Caco-2 (cell line): ENCODE measurements at regions not wholly inside any gene's neighbourhood (a gene's known extent, or its start where the extent isn't known, plus 50 kb on each side); places are given as distances from the start of the nearest gene placed in this dataset.

Source experiments
- BruUV-seq: library from RNA; stranded (reverse); fragments of 400-500 nt; replicated peaks from 2 replicates; lab custom pipeline; 2021; lab: Mats Ljungman, UMichigan
- CTCF ChIA-PET: fragments of 300-600 bp; sonication (Branson Sonifier 250); formaldehyde crosslinking; loops from one replicate; lab custom pipeline; 2022; ENCODE audit warnings: antibody characterized with exemption; lab: Charles Lee
- POLR2A ChIA-PET: fragments of 300-600 bp; sonication (Branson Sonifier 250); formaldehyde crosslinking; loops from one replicate; lab custom pipeline; 2022; ENCODE audit warnings: antibody characterized with exemption; lab: Charles Lee
- DNase-seq, 2 experiments: peaks; one replicate each; pipeline versions ENCODE4 v3.0.0 to v3.0.0-alpha.2; 2020 to 2022
- H3K27me3 ChIP-seq: replicated peaks from 2 replicates; pipeline ENCODE4 v1.6.0; 2011; ENCODE audit warnings: low read length; ENCODE audit not compliant: control insufficient read depth, insufficient read depth
- H3K36me3 ChIP-seq: 2 replicates; pipeline ENCODE4 v1.5.1; 2011; ENCODE audit warnings: low read length; ENCODE audit not compliant: control insufficient read depth, insufficient read depth
- H3K4me1 ChIP-seq: fragments of 250-450 bp; sonication (Bioruptor Pico); 2 replicates; pipeline ENCODE4 v1.5.1; 2020; ENCODE audit warnings: mild to moderate bottlenecking
- H3K4me3 ChIP-seq: 2 replicates; pipeline ENCODE4 v1.5.1; 2011; ENCODE audit warnings: low read depth, mild to moderate bottlenecking, control low read depth, low read length
- H3K9me3 ChIP-seq: fragments of 250-450 bp; sonication (Bioruptor Pico); 2 replicates; pipeline ENCODE4 v1.5.1; 2020; ENCODE audit warnings: mild to moderate bottlenecking, moderate library complexity
- H3K27ac Mint-ChIP-seq: one replicate; pipeline ENCODE4 v1.8.0; 2022; ENCODE audit warnings: mixed read lengths; ENCODE audit not compliant: unreplicated experiment
- H3K27me3 Mint-ChIP-seq: one replicate; pipeline ENCODE4 v1.8.0; 2022; ENCODE audit warnings: mixed read lengths; ENCODE audit not compliant: insufficient read depth, unreplicated experiment
- H3K36me3 Mint-ChIP-seq: one replicate; pipeline ENCODE4 v1.8.0; 2022; ENCODE audit warnings: mild to moderate bottlenecking, mixed read lengths; ENCODE audit not compliant: insufficient read depth, unreplicated experiment
- H3K4me1 Mint-ChIP-seq: one replicate; pipeline ENCODE4 v1.8.0; 2022; ENCODE audit warnings: low read depth, mixed read lengths; ENCODE audit not compliant: unreplicated experiment
- H3K4me3 Mint-ChIP-seq: one replicate; pipeline ENCODE4 v1.8.0; 2022; ENCODE audit warnings: mild to moderate bottlenecking, moderate library complexity, mixed read lengths; ENCODE audit not compliant: unreplicated experiment
- H3K9me3 Mint-ChIP-seq: one replicate; pipeline ENCODE4 v1.8.0; 2022; ENCODE audit warnings: mixed read lengths; ENCODE audit not compliant: unreplicated experiment
- intact Hi-C: fragments of 100-400 bp; cut with micrococcal nuclease; formaldehyde crosslinking; loops from one replicate; pipeline ENCODE4 v1.10.0; 2022; ENCODE audit not compliant: unreplicated experiment
- TF ChIP-seq, protein P1 (sequence below), 2 experiments: fragments of 200-600 bp in 1 of 2; IDR thresholded peaks; 1 replicate in 1 of 2; 2 replicates in 1 of 2; pipeline versions ENCODE4 v1.5.1 to v1.8.0; 2011 to 2022; ENCODE audit warnings: antibody characterized with exemption in 1 of 2, control low read depth in 1 of 2, inconsistent platforms in 1 of 2, low read depth in 1 of 2, low read length in 1 of 2, mild to moderate bottlenecking in 1 of 2, moderate library complexity in 1 of 2; ENCODE audit not compliant: insufficient read depth in 1 of 2, severe bottlenecking in 1 of 2, unreplicated experiment in 1 of 2

DNA sequence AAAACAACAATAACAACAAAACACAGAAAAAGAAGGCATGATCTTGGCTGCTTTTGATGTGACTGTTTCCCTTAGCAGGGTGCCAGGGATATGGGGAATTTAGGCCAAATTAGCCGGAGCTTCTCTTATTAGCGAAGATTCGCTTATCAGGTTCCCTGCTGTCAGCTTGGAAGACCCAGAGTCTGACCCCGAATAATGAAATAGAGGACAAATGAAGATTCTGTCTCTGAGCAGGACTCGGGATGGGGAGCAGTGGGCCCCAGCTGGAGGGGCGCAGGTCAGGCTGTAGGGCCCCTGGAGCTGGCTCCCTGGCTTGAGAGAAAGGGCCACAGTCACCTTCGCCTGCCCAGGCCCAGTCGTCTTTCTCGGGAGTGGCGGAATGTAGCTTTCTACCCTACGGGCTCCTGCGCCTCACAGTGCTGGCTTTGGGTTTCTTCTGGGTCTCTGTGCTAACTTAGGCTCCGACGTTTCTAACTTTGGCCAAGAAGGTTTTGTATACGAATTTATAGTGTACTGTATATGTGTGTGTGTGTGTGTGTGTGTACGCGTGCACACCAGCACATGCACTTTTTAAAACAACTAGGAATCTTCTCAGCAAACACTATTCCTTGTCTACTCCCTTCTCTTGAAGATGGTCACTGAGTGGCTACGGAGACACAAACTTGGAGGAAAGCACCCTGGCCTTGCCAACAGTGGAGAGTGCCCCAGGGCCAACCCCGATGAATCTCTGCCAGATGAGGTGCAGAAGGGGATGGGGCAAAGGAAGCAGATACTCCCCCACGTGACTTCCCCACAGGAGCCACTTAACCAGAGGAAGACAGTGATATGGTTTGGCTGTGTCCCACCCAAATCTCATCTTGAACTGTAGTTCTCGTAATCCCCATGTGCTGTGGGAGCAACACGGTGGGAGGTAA is 195.6 kb upstream of the COPS8 start:
- no peaks in the 10 kb centered on the region for H3K36me3 ChIP-seq
- Mint-ChIP-seq H3K4me3 (no peak overlapping the region), H3K36me3 (no peaks in the 10 kb centered on the region), H3K27ac (no peak overlapping the region), H3K27me3 (no peaks in the 10 kb centered on the region), H3K9me3 (peaks cover 26% of the 10 kb centered on the region), H3K4me1 (peaks cover 10% of the 10 kb centered on the region)
- intact Hi-C loops = loop anchor here (10.0 kb wide), 1 partner anchor 65 kb away; no protein-coding TSS in a partner anchor
- peaks cover 6% of the 10 kb centered on the region; the same call in 1 of the 2 replicates for H3K4me1 ChIP-seq
- no TSS peak for BruUV-seq
- ChIA-PET POLR2A (no interaction called here), CTCF (no interaction called here)
- no peaks in the 10 kb centered on the region for H3K9me3 ChIP-seq
- TF ChIP-seq, protein P1, sequence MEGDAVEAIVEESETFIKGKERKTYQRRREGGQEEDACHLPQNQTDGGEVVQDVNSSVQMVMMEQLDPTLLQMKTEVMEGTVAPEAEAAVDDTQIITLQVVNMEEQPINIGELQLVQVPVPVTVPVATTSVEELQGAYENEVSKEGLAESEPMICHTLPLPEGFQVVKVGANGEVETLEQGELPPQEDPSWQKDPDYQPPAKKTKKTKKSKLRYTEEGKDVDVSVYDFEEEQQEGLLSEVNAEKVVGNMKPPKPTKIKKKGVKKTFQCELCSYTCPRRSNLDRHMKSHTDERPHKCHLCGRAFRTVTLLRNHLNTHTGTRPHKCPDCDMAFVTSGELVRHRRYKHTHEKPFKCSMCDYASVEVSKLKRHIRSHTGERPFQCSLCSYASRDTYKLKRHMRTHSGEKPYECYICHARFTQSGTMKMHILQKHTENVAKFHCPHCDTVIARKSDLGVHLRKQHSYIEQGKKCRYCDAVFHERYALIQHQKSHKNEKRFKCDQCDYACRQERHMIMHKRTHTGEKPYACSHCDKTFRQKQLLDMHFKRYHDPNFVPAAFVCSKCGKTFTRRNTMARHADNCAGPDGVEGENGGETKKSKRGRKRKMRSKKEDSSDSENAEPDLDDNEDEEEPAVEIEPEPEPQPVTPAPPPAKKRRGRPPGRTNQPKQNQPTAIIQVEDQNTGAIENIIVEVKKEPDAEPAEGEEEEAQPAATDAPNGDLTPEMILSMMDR (IDR thresholded peaks at IDR 0.05; ENCODE audit: insufficient read depth in 1 of 2, low read depth in 1 of 2, low read length in 1 of 2, severe bottlenecking in 1 of 2, unreplicated experiment in 1 of 2) = no peak
- H3K4me3 ChIP-seq = no peak overlapping the region
- no peak for DNase-seq
- no peaks in the 10 kb centered on the region for H3K27me3 ChIP-seq

GRCh38 chr2:236892721-236893120 is 193.0 kb upstream of the COPS8 start:
- Histone ChIP-seq H3K9me3 (no peaks in the 10 kb centered on the region), H3K4me1 (peaks cover 6% of the 10 kb centered on the region; the same call in 1 of the 2 replicates), H3K27me3 (no peaks in the 10 kb centered on the region), H3K4me3 (no peak overlapping the region), H3K36me3 (no peaks in the 10 kb centered on the region)
- H3K9me3 Mint-ChIP-seq = peaks cover 41% of the 10 kb centered on the region
- intact Hi-C loops = loop anchor here (10.0 kb wide), 1 partner anchor 68 kb away; no protein-coding TSS in a partner anchor
- no peaks in the 10 kb centered on the region for H3K27me3 Mint-ChIP-seq
- no TSS peak for BruUV-seq
- H3K36me3 Mint-ChIP-seq = no peaks in the 10 kb centered on the region
- CTCF ChIA-PET = no interaction called here
- no peak overlapping the region for H3K4me3 Mint-ChIP-seq
- H3K27ac Mint-ChIP-seq = peak overlapping the region; percentile 45
- TF ChIP-seq, protein P1 (IDR thresholded peaks at IDR 0.05; ENCODE audit: insufficient read depth in 1 of 2, low read depth in 1 of 2, low read length in 1 of 2, severe bottlenecking in 1 of 2, unreplicated experiment in 1 of 2) = no peak
- H3K4me1 Mint-ChIP-seq = peaks cover 15% of the 10 kb centered on the region
- POLR2A ChIA-PET = no interaction called here
- DNase-seq = no peak

- intact Hi-C loops = loop anchor here (2.0 to 10.0 kb wide), 3 partner anchors 62 to 133 kb away; no protein-coding TSS in a partner anchor
- peak overlapping the region; percentile 31 for H3K4me3 Mint-ChIP-seq
- no peaks in the 10 kb centered on the region for H3K36me3 Mint-ChIP-seq
- Histone ChIP-seq H3K9me3 (no peaks in the 10 kb centered on the region), H3K27me3 (no peaks in the 10 kb centered on the region), H3K4me3 (no peak overlapping the region), H3K4me1 (peaks cover 6% of the 10 kb centered on the region; the same call in 1 of the 2 replicates), H3K36me3 (no peaks in the 10 kb centered on the region)
- peak overlapping the region; percentile 85 for H3K27ac Mint-ChIP-seq
- H3K4me1 Mint-ChIP-seq = peaks cover 15% of the 10 kb centered on the region
- no peaks in the 10 kb centered on the region for H3K27me3 Mint-ChIP-seq
- POLR2A ChIA-PET = no interaction called here
- H3K9me3 Mint-ChIP-seq = peaks cover 41% of the 10 kb centered on the region
- BruUV-seq = no TSS peak
- TF ChIP-seq, protein P1 (IDR thresholded peaks at IDR 0.05; ENCODE audit: insufficient read depth in 1 of 2, low read depth in 1 of 2, low read length in 1 of 2, severe bottlenecking in 1 of 2, unreplicated experiment in 1 of 2) = no peak
- DNase-seq = peak; percentile 46 to 49
- CTCF ChIA-PET = no interaction called here
Measured at GRCh38 chr2:236894791-236895190, 190.9 kb upstream of the COPS8 start.
